C1 segment of cervical spinal cord (tissue), 14 donors: ENCODE measurements at regions not wholly inside any gene's neighbourhood (a gene's known extent, or its start where the extent isn't known, plus 50 kb on each side); places are given as distances from the start of the nearest gene placed in this dataset.

Experiments used
- DNase-seq, 14 donors: peaks; one replicate each; lab custom pipeline; 2025; lab: John Stamatoyannopoulos, UW

DNA sequence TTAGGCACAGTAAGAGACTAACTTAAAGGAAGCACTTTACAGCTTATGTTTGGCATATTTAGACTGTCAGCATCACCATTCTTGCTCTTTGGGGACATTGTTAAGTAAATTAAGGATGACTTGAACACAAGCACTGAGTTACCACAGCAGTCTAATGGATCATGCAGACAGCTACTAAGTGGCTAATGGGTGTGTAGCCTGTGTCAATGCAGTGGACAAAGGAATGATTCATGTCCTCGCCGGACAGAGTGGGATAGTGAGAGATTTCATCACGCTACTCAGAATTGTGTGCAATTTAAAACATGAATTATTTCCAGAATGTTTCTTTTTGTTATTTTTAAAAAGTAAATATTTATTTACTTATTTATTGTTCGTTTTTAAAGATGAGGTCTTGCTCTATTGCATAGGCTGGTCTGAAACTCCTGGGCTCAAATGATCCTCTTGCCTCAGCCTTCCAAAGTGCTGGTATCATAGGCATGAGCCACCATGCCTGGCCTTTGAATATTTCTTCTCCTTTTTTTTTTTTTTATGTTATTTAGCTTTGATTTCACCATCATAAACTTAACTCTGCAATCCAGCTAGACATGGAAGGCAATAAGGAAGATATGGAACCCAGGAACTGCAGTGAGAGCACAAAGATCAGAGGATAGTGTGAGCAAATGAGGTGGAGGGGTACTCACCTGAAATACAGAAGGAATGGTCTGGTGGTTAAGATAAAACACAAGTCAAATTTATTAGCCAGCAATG lies 53.0 kb upstream of the KLF4 start:
- DNase-seq, result no peak

DNA sequence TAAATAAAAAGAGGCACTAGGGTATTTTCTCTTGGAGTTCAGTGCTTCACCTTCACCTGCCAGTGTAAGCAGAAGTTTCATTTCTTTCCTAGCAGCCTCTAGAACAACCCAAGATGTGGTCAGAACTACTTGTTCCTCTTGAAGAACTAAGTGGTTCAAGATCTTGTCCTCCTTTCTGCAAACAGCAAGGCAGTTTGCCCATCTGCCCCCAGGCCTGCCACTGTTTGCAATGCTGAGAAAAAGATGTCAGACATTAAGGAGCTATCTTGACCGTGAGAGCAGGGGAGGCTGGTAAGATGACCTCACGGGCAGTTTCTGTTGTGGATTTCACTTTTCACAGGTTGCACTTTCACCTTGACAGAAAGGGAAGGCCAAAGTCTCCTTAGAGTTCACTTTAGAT lies 52.0 kb upstream of the KLF4 start:
- DNase-seq, result no peak

DNA sequence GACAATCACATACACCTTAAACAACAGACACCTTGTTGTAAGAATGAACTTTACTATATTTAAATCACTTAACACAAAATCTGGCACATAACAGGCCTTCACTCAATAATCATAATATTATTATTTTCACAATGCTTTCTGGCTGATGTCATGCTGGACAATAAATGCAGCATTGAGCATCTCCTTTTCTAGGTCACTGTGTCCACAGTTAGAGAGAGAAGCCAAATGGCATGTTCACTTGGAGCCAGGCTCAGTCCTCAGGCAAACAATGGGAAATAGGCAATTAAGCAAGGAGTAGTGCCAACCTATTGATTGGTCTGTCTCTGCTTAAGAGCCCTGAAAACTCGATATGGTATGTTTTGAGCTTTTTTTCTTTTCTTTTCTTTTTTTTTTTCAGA lies 50.6 kb upstream of the KLF4 start:
- DNase-seq, result no peak

DNA sequence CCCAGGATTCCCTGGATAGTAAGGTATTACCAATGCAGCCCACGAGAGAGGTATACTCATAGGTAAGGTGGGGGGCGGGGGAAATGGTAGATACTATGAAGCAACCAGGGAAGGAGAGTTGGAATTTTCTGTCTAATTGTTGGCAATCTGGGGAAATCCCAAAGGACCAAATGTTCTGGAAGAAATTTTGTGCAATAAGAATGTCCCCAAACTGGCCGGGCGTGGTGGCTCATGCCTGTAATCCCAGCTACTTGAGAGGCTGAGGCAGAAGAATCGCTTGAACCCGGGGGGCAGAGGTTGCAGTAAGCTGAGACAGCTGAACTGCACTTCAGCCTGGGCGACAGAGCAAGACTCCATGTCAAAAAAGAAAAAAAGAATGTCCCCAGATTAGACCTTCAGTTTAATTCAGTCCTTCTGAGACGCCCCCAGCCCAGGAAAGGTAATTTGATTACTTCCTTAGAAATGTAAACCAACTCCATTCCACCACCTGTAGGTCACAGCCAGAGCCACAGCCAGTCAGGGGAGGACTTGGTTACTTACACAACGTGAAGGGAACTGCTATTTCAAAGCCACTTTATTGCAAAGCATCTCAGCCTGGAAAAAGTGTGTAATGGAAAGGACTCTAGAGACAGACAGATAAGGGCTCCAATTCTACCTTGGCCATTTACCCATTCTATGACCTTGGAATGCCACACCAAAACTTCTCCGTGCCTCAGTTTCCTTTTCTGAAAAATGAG lies 50.0 kb upstream of the KLF4 start:
- no peak for DNase-seq
